ENCODE measurements at regions not wholly inside any gene's neighbourhood (a gene's known extent, or its start where the extent isn't known, plus 50 kb on each side); places are given as distances from the start of the nearest gene placed in this dataset.

DNA sequence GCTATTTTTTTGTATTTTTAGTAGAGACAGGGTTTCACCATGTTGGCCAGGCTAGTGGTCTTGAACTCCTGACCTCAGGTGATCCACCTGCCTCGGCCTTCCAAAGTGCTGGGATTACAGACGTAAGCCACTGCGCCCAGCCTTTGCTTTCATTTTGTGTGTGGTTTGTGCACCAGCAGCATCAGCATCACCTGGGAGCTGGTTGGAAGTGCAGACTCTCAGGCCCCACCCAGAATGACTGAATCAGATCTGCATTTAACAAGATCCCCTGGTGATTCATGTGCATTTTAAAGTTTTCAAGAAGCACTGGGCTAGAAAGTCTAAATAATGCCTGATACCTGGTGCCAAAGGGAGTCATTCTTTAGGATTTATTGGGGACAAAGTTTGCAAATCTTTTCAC is 73.4 kb upstream of the BNIP2 start:
- TF ChIP-seq, protein P1, sequence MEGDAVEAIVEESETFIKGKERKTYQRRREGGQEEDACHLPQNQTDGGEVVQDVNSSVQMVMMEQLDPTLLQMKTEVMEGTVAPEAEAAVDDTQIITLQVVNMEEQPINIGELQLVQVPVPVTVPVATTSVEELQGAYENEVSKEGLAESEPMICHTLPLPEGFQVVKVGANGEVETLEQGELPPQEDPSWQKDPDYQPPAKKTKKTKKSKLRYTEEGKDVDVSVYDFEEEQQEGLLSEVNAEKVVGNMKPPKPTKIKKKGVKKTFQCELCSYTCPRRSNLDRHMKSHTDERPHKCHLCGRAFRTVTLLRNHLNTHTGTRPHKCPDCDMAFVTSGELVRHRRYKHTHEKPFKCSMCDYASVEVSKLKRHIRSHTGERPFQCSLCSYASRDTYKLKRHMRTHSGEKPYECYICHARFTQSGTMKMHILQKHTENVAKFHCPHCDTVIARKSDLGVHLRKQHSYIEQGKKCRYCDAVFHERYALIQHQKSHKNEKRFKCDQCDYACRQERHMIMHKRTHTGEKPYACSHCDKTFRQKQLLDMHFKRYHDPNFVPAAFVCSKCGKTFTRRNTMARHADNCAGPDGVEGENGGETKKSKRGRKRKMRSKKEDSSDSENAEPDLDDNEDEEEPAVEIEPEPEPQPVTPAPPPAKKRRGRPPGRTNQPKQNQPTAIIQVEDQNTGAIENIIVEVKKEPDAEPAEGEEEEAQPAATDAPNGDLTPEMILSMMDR (IDR thresholded peaks at IDR 0.05 in 4 of 5, conservative IDR thresholded peaks at IDR 0.05 in 1 of 5), result no peak
- no peak for TF ChIP-seq POLR2A (IDR thresholded peaks at IDR 0.05)

Measured in gastrocnemius medialis (tissue), 4 donors.